Osteocyte (in vitro differentiated cells): ENCODE measurements at regions not wholly inside any gene's neighbourhood (a gene's known extent, or its start where the extent isn't known, plus 50 kb on each side); places are given as distances from the start of the nearest gene placed in this dataset.

ENCODE experiments used
- DNase-seq: peaks from one replicate; pipeline ENCODE4 v3.0.0; 2021; ENCODE audit warnings: mixed read lengths; ENCODE audit not compliant: unreplicated experiment; ENCODE audit errors: extremely low spot score
- H3K27ac Mint-ChIP-seq: one replicate; pipeline ENCODE4 v1.8.0; 2021; ENCODE audit warnings: mild to moderate bottlenecking, mixed read lengths; ENCODE audit not compliant: unreplicated experiment
- H3K27me3 Mint-ChIP-seq: one replicate; pipeline ENCODE4 v1.8.0; 2021; ENCODE audit warnings: mixed read lengths; ENCODE audit not compliant: unreplicated experiment
- H3K36me3 Mint-ChIP-seq: one replicate; pipeline ENCODE4 v1.8.0; 2021; ENCODE audit warnings: mixed read lengths; ENCODE audit not compliant: unreplicated experiment
- H3K4me1 Mint-ChIP-seq: one replicate; pipeline ENCODE4 v1.8.0; 2021; ENCODE audit warnings: mixed read lengths; ENCODE audit not compliant: unreplicated experiment
- H3K4me3 Mint-ChIP-seq: one replicate; pipeline ENCODE4 v1.8.0; 2021; ENCODE audit warnings: mild to moderate bottlenecking, moderate library complexity, mixed read lengths; ENCODE audit not compliant: unreplicated experiment
- H3K9me3 Mint-ChIP-seq: one replicate; pipeline ENCODE4 v1.8.0; 2021; ENCODE audit warnings: mixed read lengths; ENCODE audit not compliant: unreplicated experiment
- CTCF ChIP-seq: fragments of 200-600 bp; sonication (generic); IDR thresholded peaks from 2 replicates; pipeline ENCODE4 v1.5.0; 2021; ENCODE audit warnings: antibody characterized with exemption, mild to moderate bottlenecking, moderate library complexity

- no peak for TF ChIP-seq CTCF
- no peaks in the 10 kb centered on the region for H3K36me3 Mint-ChIP-seq
- no peaks in the 10 kb centered on the region for H3K9me3 Mint-ChIP-seq
- no peaks in the 10 kb centered on the region for H3K4me1 Mint-ChIP-seq
- no peak overlapping the region for H3K4me3 Mint-ChIP-seq
- H3K27ac Mint-ChIP-seq: no peak overlapping the region
- no peaks in the 10 kb centered on the region for H3K27me3 Mint-ChIP-seq
- no peak for DNase-seq
Observed at GRCh38 chr2:220676695-220677094, 895.4 kb downstream of the EPHA4 start.

GRCh38 chr2:220678943-220679342 is 893.2 kb downstream of the EPHA4 start:
- Mint-ChIP-seq H3K4me1 (no peaks in the 10 kb centered on the region), H3K27ac (no peak overlapping the region)
- TF ChIP-seq CTCF: no peak

DNA sequence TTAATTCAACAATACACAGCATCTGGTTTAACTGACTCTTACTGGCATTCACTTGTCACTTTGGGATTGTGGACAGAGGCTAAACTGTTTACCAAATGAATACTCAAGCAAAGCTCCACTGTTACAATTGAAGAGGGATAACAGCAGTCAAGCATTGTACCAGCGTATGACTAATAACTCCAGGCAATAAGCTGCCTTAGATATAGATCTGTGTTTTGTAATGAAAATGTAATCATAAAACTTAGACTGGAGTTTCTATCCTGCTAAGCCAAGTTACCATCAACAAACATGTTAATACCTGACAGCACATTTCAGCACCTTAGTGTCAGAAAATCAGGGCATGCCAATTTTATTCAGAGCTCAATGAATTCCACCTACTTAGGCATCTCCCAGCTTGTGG is 889.5 kb downstream of the EPHA4 start:
- H3K27me3 Mint-ChIP-seq: no peaks in the 10 kb centered on the region
- H3K4me1 Mint-ChIP-seq: peaks cover 1% of the 10 kb centered on the region
- no peak overlapping the region for H3K27ac Mint-ChIP-seq
- no peaks in the 10 kb centered on the region for H3K9me3 Mint-ChIP-seq
- no peaks in the 10 kb centered on the region for H3K36me3 Mint-ChIP-seq
- no peak for TF ChIP-seq CTCF
- no peak for DNase-seq
- no peak overlapping the region for H3K4me3 Mint-ChIP-seq

More at GRCh38 chr2:220678943-220679342, 893.2 kb downstream of the EPHA4 start:
- Mint-ChIP-seq H3K9me3 (no peaks in the 10 kb centered on the region), H3K4me3 (no peak overlapping the region), H3K27me3 (no peaks in the 10 kb centered on the region), H3K36me3 (no peaks in the 10 kb centered on the region)
- DNase-seq: no peak

DNA sequence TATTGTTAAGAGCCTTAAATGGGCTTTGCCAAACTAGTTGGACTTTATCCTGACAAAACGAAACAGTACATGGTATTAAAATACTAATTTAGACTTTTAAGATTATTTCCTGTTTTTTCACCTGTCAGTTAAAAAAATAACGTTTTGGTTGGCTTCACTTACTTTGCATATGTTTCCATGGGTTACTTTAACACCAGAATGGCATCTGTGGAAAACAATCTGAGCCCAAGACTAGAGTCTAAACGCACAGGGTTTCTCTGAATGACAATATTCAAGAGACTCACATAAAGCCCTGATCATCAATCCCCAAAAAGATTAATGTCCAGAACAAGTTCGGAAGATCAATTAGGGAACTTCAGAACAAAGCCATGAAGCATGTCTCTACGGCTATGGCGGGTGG is 888.0 kb downstream of the EPHA4 start:
- no peak for DNase-seq
- Mint-ChIP-seq H3K4me1 (peaks cover 1% of the 10 kb centered on the region), H3K27me3 (no peaks in the 10 kb centered on the region), H3K4me3 (no peak overlapping the region), H3K9me3 (no peaks in the 10 kb centered on the region), H3K27ac (no peak overlapping the region), H3K36me3 (no peaks in the 10 kb centered on the region)
- no peak for TF ChIP-seq CTCF

GRCh38 chr2:220687231-220687843 is 884.8 kb downstream of the EPHA4 start:
- Mint-ChIP-seq H3K4me3 (no peak overlapping the region), H3K36me3 (no peaks in the 10 kb centered on the region), H3K4me1 (peaks cover 1% of the 10 kb centered on the region), H3K9me3 (no peaks in the 10 kb centered on the region), H3K27me3 (no peaks in the 10 kb centered on the region), H3K27ac (no peak overlapping the region)
- DNase-seq: peak; percentile 87
- TF ChIP-seq CTCF: peak; percentile 90
